ENCODE measurements at regions not wholly inside any gene's neighbourhood (a gene's known extent, or its start where the extent isn't known, plus 50 kb on each side); places are given as distances from the start of the nearest gene placed in this dataset.

- Mint-ChIP-seq H3K9me3 (no peaks in the 10 kb centered on the region), H3K27me3 (peaks cover 0 to 7% of the 10 kb centered on the region in 2 donors), H3K4me3 (peak overlapping the region in 1 of 3 donors; percentile 50), H3K27ac (peak overlapping the region in 1 of 2 donors; percentile 73), H3K36me3 (no peaks in the 10 kb centered on the region), H3K4me1 (peaks cover 24 to 33% (median 33%) of the 10 kb centered on the region in 3 donors)
- peak in 13 of 35 experiments; percentile 0 to 29 (median 9) for DNase-seq
- Histone ChIP-seq H3K4me1 (ENCODE audit: control insufficient read depth in 1 of 2, extremely low read depth in 1 of 2, insufficient read depth in 2 of 2, low read length in 2 of 2) (peaks cover 11 to 47% of the 10 kb centered on the region in 2 experiments), H3K27me3 (replicated peaks in 1 of 2; ENCODE audit: control insufficient read depth in 2 of 2, extremely low read depth in 1 of 2, insufficient read depth in 2 of 2, low read length in 1 of 2) (peaks cover 0 to 2% of the 10 kb centered on the region in 2 experiments), H3K36me3 (ENCODE audit: control insufficient read depth in 2 of 2, extremely low read depth in 1 of 2, insufficient read depth in 1 of 2, low read length in 1 of 2) (no peaks in the 10 kb centered on the region), H3K4me3 (ENCODE audit: control insufficient read depth in 1 of 2, extremely low read depth in 1 of 2, low read length in 1 of 2) (no peak overlapping the region), H3K27ac (ENCODE audit: low read length) (no peak overlapping the region), H3K9me3 (no peaks in the 10 kb centered on the region)
- ChIA-PET POLR2A (interaction anchor here in 1 of 2 donors (0.5 kb wide), 1 partner anchor 498 kb away, joined by 4 read pairs; no protein-coding TSS in a partner anchor), CTCF (interaction anchor here in 1 of 2 donors (0.6 kb wide), 2 partner anchors 21 to 42 kb away, joined by 4 to 6 read pairs; no protein-coding TSS in a partner anchor)
- ATAC-seq (replicated peaks in 1 of 4): peak; percentile 60 to 92 (median 78)
- WGBS (ENCODE audit: insufficient coverage): 41% methylated on average over 3 of the region's 6 CpGs
These were observed 84.7 kb upstream of the FRMD6 start for GRCh38 chr14:51566831-51567582.

GRCh38 chr14:51568366-51568765 is 83.3 kb upstream of the FRMD6 start:
- H3K36me3 Mint-ChIP-seq: no peaks in the 10 kb centered on the region
- H3K4me1 Mint-ChIP-seq: peaks cover 24 to 33% (median 33%) of the 10 kb centered on the region in 3 donors
- Histone ChIP-seq H3K4me1 (ENCODE audit: control insufficient read depth in 1 of 2, extremely low read depth in 1 of 2, insufficient read depth in 2 of 2, low read length in 2 of 2) (peaks cover 11 to 44% of the 10 kb centered on the region in 2 experiments), H3K27ac (ENCODE audit: low read length) (no peak overlapping the region), H3K36me3 (ENCODE audit: control insufficient read depth in 2 of 2, extremely low read depth in 1 of 2, insufficient read depth in 1 of 2, low read length in 1 of 2) (no peaks in the 10 kb centered on the region), H3K4me3 (ENCODE audit: control insufficient read depth in 1 of 2, extremely low read depth in 1 of 2, low read length in 1 of 2) (no peak overlapping the region), H3K9me3 (no peaks in the 10 kb centered on the region), H3K27me3 (replicated peaks in 1 of 2; ENCODE audit: control insufficient read depth in 2 of 2, extremely low read depth in 1 of 2, insufficient read depth in 2 of 2, low read length in 1 of 2) (peaks cover 0 to 2% of the 10 kb centered on the region in 2 experiments)
- peaks cover 5 to 17% of the 10 kb centered on the region in 2 donors for H3K27me3 Mint-ChIP-seq
- POLR2A ChIA-PET: interaction anchor here in 1 of 2 donors (0.7 kb wide), 2 partner anchors 268 to 285 kb away, joined by 6 read pairs; no protein-coding TSS in a partner anchor
- DNase-seq (no peak), ATAC-seq (replicated peaks in 1 of 4) (no peak)
- 90% methylated on average over 1 of the region's 2 CpGs for WGBS (ENCODE audit: insufficient coverage)
- no peak overlapping the region for H3K4me3 Mint-ChIP-seq
- H3K27ac Mint-ChIP-seq: no peak overlapping the region
- no peaks in the 10 kb centered on the region for H3K9me3 Mint-ChIP-seq
- CTCF ChIA-PET: no interaction called here

GRCh38 chr14:51573607-51574006 is 78.1 kb upstream of the FRMD6 start:
- H3K9me3 ChIP-seq: no peaks in the 10 kb centered on the region
- ATAC-seq (replicated peaks in 1 of 4) (no peak), DNase-seq (no peak)
- H3K27ac ChIP-seq (ENCODE audit: low read length): no peak overlapping the region
- Mint-ChIP-seq H3K36me3 (no peaks in the 10 kb centered on the region), H3K4me1 (peaks cover 0 to 10% (median 0%) of the 10 kb centered on the region in 3 donors), H3K4me3 (no peak overlapping the region), H3K9me3 (no peaks in the 10 kb centered on the region), H3K27ac (no peak overlapping the region), H3K27me3 (peaks cover 31 to 32% of the 10 kb centered on the region in 2 donors)
- no peaks in the 10 kb centered on the region for H3K36me3 ChIP-seq (ENCODE audit: control insufficient read depth in 2 of 2, extremely low read depth in 1 of 2, insufficient read depth in 1 of 2, low read length in 1 of 2)
- no CpG with 5 or more reads among the region's 6 CpGs for WGBS (ENCODE audit: insufficient coverage)
- CTCF ChIA-PET: no interaction called here
- peaks cover 0 to 8% of the 10 kb centered on the region in 2 experiments for H3K27me3 ChIP-seq (replicated peaks in 1 of 2; ENCODE audit: control insufficient read depth in 2 of 2, extremely low read depth in 1 of 2, insufficient read depth in 2 of 2, low read length in 1 of 2)
- H3K4me3 ChIP-seq (ENCODE audit: control insufficient read depth in 1 of 2, extremely low read depth in 1 of 2, low read length in 1 of 2): no peak overlapping the region
- H3K4me1 ChIP-seq (ENCODE audit: control insufficient read depth in 1 of 2, extremely low read depth in 1 of 2, insufficient read depth in 2 of 2, low read length in 2 of 2): peaks cover 0 to under 1% of the 10 kb centered on the region in 2 experiments
- POLR2A ChIA-PET: no interaction called here

GRCh38 chr14:51574009-51574408 is 77.7 kb upstream of the FRMD6 start:
- peaks cover 0 to 2% of the 10 kb centered on the region in 2 experiments for H3K4me1 ChIP-seq (ENCODE audit: control insufficient read depth in 1 of 2, extremely low read depth in 1 of 2, insufficient read depth in 2 of 2, low read length in 2 of 2)
- no peak for ATAC-seq (replicated peaks in 1 of 4)
- Mint-ChIP-seq H3K36me3 (no peaks in the 10 kb centered on the region), H3K27ac (no peak overlapping the region), H3K27me3 (peaks cover 32% of the 10 kb centered on the region in 2 donors), H3K9me3 (no peaks in the 10 kb centered on the region), H3K4me3 (no peak overlapping the region), H3K4me1 (peaks cover 0 to 11% (median 0%) of the 10 kb centered on the region in 3 donors)
- H3K36me3 ChIP-seq (ENCODE audit: control insufficient read depth in 2 of 2, extremely low read depth in 1 of 2, insufficient read depth in 1 of 2, low read length in 1 of 2): no peaks in the 10 kb centered on the region
- H3K27ac ChIP-seq (ENCODE audit: low read length): no peak overlapping the region
- no peak overlapping the region for H3K4me3 ChIP-seq (ENCODE audit: control insufficient read depth in 1 of 2, extremely low read depth in 1 of 2, low read length in 1 of 2)
- ChIA-PET CTCF (no interaction called here), POLR2A (interaction anchor here in 1 of 2 donors (0.6 kb wide), 1 partner anchor 9 kb away, joined by 4 read pairs; no protein-coding TSS in a partner anchor)
- DNase-seq: no peak
- no peaks in the 10 kb centered on the region for H3K9me3 ChIP-seq
- peaks cover 0 to 8% of the 10 kb centered on the region in 2 experiments for H3K27me3 ChIP-seq (replicated peaks in 1 of 2; ENCODE audit: control insufficient read depth in 2 of 2, extremely low read depth in 1 of 2, insufficient read depth in 2 of 2, low read length in 1 of 2)

- Mint-ChIP-seq H3K36me3 (no peaks in the 10 kb centered on the region), H3K4me1 (peaks cover 0 to 11% (median 0%) of the 10 kb centered on the region in 3 donors), H3K27ac (no peak overlapping the region), H3K9me3 (no peaks in the 10 kb centered on the region), H3K4me3 (no peak overlapping the region), H3K27me3 (peaks cover 34 to 37% of the 10 kb centered on the region in 2 donors)
- Histone ChIP-seq H3K36me3 (ENCODE audit: control insufficient read depth in 2 of 2, extremely low read depth in 1 of 2, insufficient read depth in 1 of 2, low read length in 1 of 2) (no peaks in the 10 kb centered on the region), H3K4me1 (ENCODE audit: control insufficient read depth in 1 of 2, extremely low read depth in 1 of 2, insufficient read depth in 2 of 2, low read length in 2 of 2) (peaks cover 0 to 2% of the 10 kb centered on the region in 2 experiments), H3K9me3 (no peaks in the 10 kb centered on the region), H3K27ac (ENCODE audit: low read length) (no peak overlapping the region), H3K4me3 (ENCODE audit: control insufficient read depth in 1 of 2, extremely low read depth in 1 of 2, low read length in 1 of 2) (no peak overlapping the region), H3K27me3 (replicated peaks in 1 of 2; ENCODE audit: control insufficient read depth in 2 of 2, extremely low read depth in 1 of 2, insufficient read depth in 2 of 2, low read length in 1 of 2) (peaks cover 0 to 8% of the 10 kb centered on the region in 2 experiments)
- DNase-seq (no peak), ATAC-seq (replicated peaks in 1 of 4) (no peak)
- 78% methylated on average over 11 of the region's 11 CpGs for WGBS (ENCODE audit: insufficient coverage)
- CTCF ChIA-PET: no interaction called here
- POLR2A ChIA-PET: no interaction called here
These were observed 76.2 kb upstream of the FRMD6 start for GRCh38 chr14:51575349-51576116.

GRCh38 chr14:51576117-51576430 is 75.6 kb upstream of the FRMD6 start:
- Histone ChIP-seq H3K36me3 (ENCODE audit: control insufficient read depth in 2 of 2, extremely low read depth in 1 of 2, insufficient read depth in 1 of 2, low read length in 1 of 2) (no peaks in the 10 kb centered on the region), H3K4me1 (ENCODE audit: control insufficient read depth in 1 of 2, extremely low read depth in 1 of 2, insufficient read depth in 2 of 2, low read length in 2 of 2) (peaks cover 0 to 2% of the 10 kb centered on the region in 2 experiments), H3K9me3 (no peaks in the 10 kb centered on the region), H3K27me3 (replicated peaks in 1 of 2; ENCODE audit: control insufficient read depth in 2 of 2, extremely low read depth in 1 of 2, insufficient read depth in 2 of 2, low read length in 1 of 2) (peaks cover 0 to 7% of the 10 kb centered on the region in 2 experiments), H3K4me3 (ENCODE audit: control insufficient read depth in 1 of 2, extremely low read depth in 1 of 2, low read length in 1 of 2) (no peak overlapping the region), H3K27ac (ENCODE audit: low read length) (no peak overlapping the region)
- Mint-ChIP-seq H3K4me3 (no peak overlapping the region), H3K27me3 (peaks cover 34 to 37% of the 10 kb centered on the region in 2 donors), H3K27ac (no peak overlapping the region), H3K36me3 (no peaks in the 10 kb centered on the region), H3K9me3 (no peaks in the 10 kb centered on the region), H3K4me1 (peaks cover 0 to 11% (median 0%) of the 10 kb centered on the region in 3 donors)
- POLR2A ChIA-PET: no interaction called here
- DNase-seq (no peak), ATAC-seq (replicated peaks in 1 of 4) (no peak)
- CTCF ChIA-PET: no interaction called here
- 25% methylated on average over 1 of the region's 3 CpGs for WGBS (ENCODE audit: insufficient coverage)

All from T-cell (primary cell).